H54 (cell line): ENCODE measurements at regions not wholly inside any gene's neighbourhood (a gene's known extent, or its start where the extent isn't known, plus 50 kb on each side); places are given as distances from the start of the nearest gene placed in this dataset.

Experiments
- DNase-seq: peaks from one replicate; pipeline ENCODE4 v3.0.0; 2011; ENCODE audit warnings: low spot score, mixed read lengths; ENCODE audit not compliant: insufficient read length
- FAIRE-seq: peaks from 3 replicates; lab custom pipeline; 2011; peaks lifted over from hg19 to GRCh38; lab: Jason Lieb, UNC
- POLR2A ChIP-seq: IDR thresholded peaks from 2 replicates; pipeline ENCODE4 v1.6.1; 2011; ENCODE audit warnings: low read depth, mild to moderate bottlenecking, low read length

DNA sequence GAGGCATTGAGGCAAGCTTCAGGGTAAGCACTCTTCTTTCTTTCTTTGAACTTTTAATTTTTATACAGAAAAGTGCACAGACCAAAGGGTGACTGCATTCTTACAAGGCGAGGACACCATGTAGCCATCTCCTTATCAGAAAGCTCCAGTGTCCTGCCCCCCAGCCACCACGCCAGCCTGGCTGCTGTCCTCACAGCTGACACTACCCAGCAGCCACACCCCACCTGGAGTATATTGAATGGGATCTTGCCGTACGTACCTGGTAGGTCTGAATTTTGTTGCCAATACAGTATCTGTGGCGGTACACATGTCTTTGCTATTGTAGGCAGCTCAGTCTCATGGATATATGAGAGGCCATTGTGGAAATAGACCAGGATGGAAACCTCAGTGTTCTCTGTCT lies 284.0 kb upstream of the IRX2 start:
- TF ChIP-seq POLR2A, result no peak
- DNase-seq, result no peak
- no peak for FAIRE-seq

DNA sequence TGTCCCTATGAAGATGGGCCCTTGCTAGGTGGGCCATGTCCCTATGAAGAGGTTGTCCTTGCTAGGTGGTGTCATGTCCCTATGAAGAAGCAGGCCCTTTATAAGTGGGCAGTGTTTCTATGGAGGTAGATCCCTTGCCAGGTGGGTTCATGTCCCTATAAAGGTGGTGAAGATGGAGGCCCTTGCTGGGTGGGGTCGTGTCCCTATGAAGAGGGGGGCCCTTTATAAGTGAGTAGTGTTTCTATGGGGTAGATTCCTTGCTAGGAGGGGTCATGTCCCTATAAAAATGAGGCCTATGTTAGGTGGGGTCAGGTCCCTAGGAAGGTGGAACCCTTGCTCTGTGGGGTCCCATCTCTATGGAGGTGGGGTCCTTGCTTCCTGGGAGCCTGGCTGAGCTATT lies 283.4 kb upstream of the IRX2 start:
- no peak for DNase-seq
- no peak for FAIRE-seq
- TF ChIP-seq POLR2A, result no peak

DNA sequence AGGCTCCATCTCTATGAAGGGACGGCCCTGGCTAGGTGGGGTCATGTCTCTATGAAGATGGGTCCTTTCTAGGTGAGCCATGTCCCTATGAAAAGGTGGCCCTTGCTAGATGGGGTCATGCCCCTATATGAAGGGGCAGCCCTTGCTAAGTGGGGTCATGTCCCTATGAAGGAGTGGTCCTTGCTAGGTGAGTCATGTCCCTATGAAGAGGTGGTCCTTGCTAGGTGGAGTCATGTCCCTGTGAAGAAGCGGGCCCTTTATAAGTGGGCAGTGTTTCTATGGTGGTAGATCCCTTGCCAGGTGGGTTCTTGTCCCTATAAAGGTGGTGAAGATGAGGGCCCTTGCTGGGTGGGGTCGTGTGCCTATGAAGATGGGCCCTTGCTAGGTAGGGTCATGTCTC lies 283.0 kb upstream of the IRX2 start:
- FAIRE-seq, result no peak
- TF ChIP-seq POLR2A, result no peak

DNA sequence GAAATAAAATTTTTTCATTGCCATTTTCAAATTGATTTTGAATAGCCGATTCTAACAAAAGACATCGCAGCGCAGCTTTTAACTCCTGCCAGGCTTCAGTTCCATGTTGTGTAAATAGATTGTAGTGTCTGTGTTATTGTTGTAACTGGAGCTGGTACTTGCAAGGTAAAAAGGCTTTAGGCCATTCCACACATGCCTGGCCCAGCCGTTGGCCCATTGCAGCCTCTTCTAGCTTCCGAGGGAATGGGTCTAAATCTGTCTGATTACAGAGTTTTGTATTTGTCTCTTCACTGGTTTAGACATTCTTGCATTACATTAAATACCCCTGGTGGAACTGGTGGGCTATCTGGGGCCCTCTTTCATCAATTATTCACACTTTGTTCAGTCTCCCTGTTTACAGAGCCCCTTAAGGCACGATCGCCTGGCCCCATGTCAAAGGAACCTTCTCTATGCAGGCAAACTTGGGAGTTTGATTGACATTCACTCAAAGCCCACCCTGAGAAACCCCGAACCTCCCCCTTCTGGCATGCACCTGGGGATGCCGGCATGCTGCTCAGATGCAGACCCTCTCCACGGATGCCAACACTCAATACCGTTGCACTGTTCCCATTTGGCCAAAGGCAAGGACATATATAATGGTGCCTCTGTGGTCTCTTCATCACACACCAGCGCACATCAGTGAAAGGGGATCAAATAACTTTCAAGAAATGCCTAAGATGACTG lies 281.7 kb upstream of the IRX2 start:
- FAIRE-seq (no peak), DNase-seq (no peak)
- TF ChIP-seq POLR2A, result no peak

More for the DNA sequence above, 283.0 kb upstream of the IRX2 start:
- DNase-seq, result no peak

DNA sequence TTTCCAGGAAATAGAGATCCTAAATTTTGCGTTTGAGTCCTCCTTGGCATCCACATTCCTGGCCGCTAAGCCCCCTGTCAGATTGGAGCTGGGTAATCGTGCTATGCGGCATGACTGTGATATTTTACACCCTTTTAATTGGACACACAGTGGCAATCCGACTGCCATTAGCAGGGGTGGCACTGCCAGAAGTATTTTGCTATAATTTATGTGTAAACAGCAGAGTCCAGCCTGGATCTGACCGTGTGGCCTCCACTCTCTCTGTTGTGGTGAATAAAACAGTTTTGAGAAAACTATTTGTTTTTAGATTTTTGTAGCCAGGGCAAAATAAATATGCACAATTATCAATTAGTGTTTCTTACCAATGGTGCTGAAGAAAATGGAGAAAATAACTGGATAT lies 281.0 kb upstream of the IRX2 start:
- no peak for FAIRE-seq
- no peak for TF ChIP-seq POLR2A

DNA sequence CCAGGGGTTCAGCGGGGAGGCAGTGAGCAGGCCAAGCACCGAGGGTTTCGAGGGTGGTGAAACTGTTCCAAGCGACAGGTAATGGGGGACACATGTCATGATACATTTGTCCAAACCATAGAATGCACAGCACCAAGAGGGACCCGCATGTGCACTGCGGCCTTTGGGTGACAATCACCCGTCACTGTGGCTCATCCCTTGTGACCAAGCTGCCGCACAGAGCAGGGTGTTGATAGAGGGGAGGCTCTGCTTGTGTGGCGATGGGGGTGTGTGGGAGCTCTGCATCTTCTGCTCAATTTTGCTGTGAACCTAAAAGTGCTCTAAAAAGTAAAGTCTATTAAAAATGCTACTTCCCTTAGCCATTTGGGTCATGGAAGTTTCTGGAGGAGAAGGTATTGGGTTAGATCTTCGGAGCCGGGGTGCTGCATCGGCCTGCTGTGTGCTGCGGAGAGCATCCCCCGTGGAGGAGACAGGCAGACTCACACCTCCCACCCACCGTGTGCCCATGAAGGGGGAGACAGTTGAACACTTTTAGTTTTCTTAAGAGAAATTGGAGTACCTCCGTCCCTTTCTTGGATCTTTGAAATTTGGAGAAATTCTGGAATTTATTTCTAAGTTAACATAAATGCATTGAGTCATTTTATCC lies 280.4 kb upstream of the IRX2 start:
- FAIRE-seq, result no peak
- DNase-seq, result no peak
- TF ChIP-seq POLR2A, result no peak

More for the DNA sequence above, 281.0 kb upstream of the IRX2 start:
- no peak for DNase-seq

DNA sequence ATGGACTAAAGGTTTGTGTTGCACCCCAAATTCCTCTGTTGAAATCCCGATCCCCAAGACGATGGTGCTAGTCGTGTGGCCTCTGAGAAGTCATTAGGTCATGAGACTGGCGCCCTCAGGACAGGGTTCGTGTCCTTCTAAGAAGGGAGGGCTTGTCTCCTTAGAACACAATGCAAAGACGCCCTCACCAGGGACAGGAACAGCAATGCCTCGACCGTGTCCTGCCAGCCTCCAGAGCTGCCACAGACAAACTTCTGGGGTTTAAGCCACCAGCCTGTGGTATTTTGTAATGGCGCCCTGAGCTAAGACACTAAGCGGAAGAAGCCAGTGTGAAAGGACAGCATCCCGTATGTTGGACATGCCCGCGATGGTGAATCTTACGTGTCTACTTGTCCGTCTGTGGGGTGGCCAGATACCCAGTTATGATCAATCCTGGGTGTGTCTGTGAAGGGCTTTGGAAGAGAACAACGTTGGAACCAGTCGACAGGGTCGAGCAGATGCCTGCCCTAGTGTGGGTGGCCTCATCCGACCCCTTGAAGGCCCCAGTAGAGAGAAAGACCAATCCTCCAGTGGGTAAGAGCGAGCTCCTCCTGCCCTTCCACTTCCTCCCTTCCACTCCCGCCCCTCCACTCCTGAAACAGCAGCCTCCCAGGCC lies 279.2 kb upstream of the IRX2 start:
- TF ChIP-seq POLR2A, result no peak
- DNase-seq (no peak), FAIRE-seq (no peak)

DNA sequence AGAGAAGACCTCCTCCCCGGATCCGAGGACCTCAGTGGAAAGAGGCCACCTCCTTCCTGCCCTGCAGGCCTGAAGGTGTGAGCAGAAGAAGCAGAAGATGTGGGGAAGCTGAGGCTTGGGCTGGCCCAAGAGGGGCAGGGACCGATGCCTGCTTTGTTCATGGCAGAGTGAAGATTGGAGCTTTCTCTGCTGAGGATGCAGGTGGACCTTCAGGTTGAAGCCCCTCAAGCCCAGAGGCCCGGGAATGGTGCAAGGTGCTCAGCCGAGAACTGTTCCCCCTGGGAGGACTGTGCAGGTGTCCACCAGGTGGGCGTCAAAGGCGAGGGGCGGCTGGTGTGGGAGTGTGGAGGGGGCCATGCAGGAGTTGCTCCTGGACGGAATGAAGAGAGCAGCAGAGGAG lies 277.9 kb upstream of the IRX2 start:
- TF ChIP-seq POLR2A, result no peak
- DNase-seq (no peak), FAIRE-seq (no peak)

DNA sequence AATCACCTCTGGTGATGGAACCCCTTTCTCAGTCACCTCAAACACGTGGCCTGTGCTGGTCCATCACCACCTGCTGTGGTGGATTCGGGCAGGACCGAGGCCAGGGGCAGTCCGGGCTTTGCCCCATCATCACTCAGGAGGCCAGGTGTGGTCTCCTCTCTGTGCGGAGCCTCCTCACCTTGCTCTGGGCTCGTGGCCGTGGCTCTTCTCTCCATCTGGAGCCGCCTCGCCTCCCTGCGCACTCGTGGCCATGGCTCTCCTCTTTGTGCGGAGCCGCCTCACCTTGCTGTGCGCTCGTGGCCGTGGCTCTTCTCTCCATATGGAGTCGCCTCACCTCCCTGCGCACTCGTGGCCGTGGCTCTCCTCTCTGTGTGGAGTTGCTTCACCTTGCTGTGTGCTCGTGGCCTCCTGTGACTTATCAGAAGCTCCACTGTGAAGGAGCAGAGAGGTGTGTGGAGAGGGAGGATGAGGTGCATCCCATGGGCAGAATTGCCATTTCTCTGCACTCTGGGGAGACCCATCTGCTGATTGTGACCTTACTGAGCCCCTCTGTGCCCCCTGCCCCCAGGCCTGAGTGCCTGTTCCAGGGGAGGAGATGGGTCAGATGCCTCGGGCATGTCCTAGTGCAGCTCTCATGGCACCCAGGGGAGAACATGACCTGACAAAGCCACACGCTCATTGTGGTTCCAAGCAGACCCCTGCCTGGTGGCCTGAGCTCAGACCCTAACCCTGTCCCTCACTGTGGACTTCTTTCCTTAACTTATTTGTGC lies 276.6 kb upstream of the IRX2 start:
- no peak for TF ChIP-seq POLR2A
- DNase-seq (no peak), FAIRE-seq (no peak)

DNA sequence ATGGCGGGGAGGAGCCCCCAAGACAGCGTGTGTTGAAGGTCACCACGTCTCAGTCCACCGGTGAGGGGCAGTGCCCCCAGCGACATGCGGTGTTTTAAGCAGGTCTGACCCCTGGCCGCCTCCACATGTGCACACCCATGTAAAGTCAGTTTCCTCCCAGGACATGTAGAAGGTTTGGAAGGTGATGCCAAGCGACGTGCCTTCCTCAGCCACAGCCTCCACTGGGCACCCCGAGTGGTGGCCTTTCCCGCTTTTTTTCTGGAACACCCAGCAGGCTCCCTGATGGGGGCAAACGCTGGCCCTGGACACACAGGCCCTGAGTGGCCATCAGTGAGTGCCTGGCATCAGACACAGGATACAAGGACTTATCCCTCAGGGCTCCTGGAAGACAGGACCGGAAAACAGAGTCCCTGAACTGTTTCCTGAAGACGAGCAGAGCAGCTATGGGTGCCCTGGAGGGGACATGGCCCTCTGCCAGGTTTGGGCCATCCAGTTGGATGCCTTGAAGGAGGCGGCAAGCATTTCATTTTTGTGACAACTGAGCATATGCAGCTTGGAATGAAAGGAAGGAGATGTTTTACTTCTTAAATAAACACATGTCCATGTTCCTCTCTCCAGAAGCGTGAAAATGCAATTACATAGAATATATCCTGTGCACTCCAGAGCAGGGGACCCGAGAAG lies 275.8 kb upstream of the IRX2 start:
- DNase-seq (no peak), FAIRE-seq (no peak)
- no peak for TF ChIP-seq POLR2A

DNA sequence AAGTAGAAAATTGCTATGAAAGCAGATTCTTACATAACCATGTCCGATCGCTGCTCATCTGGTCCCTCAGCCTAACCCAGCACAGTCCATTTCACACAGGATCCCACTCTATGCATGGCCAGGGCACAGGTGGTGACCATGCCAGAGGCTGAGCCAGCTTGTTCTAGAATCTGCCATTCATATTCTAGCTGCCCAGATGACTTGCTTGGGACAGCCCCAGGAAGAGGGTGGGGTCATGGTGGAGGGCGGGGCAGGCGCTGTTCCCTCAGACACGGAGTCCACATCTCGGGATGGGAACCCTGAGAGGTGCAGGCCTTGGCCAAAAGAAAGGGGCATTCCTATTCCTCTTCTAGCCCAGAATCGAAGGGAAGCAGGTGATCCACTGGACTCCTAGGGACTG lies 275.2 kb upstream of the IRX2 start:
- no peak for TF ChIP-seq POLR2A
- no peak for FAIRE-seq

DNA sequence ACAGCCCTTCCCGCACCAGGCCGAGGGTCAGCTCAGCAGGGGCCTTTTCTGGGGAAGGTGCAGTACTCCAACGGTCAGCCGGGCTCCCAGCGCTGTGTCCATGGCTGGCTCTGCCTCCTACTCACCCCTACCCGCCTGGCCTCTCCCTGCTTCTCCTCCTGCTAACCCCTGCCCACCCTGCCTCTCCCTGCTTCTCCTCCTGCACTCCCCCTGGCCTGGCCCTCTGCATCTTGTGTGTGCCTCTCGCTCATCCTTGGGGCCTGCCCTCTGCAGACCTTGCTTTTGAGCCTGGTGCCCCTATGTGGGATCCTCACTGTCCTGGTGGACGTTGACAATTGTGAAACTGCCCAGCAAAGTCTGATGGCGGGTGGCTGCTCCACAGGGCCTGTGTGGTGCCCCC lies 274.6 kb upstream of the IRX2 start:
- FAIRE-seq (no peak), DNase-seq (no peak)
- no peak for TF ChIP-seq POLR2A

More for the DNA sequence above, 275.2 kb upstream of the IRX2 start:
- DNase-seq, result no peak

DNA sequence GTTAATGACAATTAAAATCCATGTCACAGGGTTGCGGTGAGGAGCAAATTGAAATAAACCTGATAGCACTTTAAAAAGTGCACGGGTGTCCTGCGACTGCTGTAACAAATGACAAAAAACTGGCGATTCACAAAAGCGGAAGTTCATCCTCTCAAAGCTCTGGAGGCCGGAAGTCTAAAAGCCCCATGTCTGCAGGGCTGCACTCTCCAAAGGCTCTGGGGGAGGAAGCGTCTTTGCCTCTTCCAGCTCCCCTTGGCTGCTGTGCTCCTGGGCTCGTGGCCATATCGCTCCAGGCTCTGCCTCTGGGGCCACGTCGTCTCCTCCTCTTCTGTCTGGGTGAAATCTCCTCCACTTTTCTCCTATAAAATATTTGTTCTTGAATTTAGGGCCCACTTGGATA lies 273.9 kb upstream of the IRX2 start:
- DNase-seq, result no peak
- no peak for FAIRE-seq
- no peak for TF ChIP-seq POLR2A
